ENCODE measurements at regions not wholly inside any gene's neighbourhood (a gene's known extent, or its start where the extent isn't known, plus 50 kb on each side); places are given as distances from the start of the nearest gene placed in this dataset.

GRCh38 chr2:181172676-181173075, 192.3 kb downstream of the UBE2E3 start:
- Histone ChIP-seq H3K27me3 (no peaks in the 10 kb centered on the region), H3K36me3 (no peaks in the 10 kb centered on the region), H3K9me3 (no peaks in the 10 kb centered on the region), H3K27ac (no peak overlapping the region), H3K4me3 (no peak overlapping the region), H3K4me1 (no peaks in the 10 kb centered on the region)
- no peak for DNase-seq (ENCODE audit: low spot score in 2 of 2)
- TF ChIP-seq, protein P1, sequence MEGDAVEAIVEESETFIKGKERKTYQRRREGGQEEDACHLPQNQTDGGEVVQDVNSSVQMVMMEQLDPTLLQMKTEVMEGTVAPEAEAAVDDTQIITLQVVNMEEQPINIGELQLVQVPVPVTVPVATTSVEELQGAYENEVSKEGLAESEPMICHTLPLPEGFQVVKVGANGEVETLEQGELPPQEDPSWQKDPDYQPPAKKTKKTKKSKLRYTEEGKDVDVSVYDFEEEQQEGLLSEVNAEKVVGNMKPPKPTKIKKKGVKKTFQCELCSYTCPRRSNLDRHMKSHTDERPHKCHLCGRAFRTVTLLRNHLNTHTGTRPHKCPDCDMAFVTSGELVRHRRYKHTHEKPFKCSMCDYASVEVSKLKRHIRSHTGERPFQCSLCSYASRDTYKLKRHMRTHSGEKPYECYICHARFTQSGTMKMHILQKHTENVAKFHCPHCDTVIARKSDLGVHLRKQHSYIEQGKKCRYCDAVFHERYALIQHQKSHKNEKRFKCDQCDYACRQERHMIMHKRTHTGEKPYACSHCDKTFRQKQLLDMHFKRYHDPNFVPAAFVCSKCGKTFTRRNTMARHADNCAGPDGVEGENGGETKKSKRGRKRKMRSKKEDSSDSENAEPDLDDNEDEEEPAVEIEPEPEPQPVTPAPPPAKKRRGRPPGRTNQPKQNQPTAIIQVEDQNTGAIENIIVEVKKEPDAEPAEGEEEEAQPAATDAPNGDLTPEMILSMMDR (IDR thresholded peaks at IDR 0.05): no peak
- no peak for TF ChIP-seq POLR2AphosphoS5 (IDR thresholded peaks at IDR 0.05)
- TF ChIP-seq POLR2A (IDR thresholded peaks at IDR 0.05): no peak
- intact Hi-C loops (cut with DNase I; ENCODE audit: low total_unique reads): no loop called here

GRCh38 chr2:181174611-181175580, 194.5 kb downstream of the UBE2E3 start:
- Histone ChIP-seq H3K9me3 (no peaks in the 10 kb centered on the region), H3K4me1 (no peaks in the 10 kb centered on the region), H3K27me3 (no peaks in the 10 kb centered on the region), H3K27ac (no peak overlapping the region), H3K4me3 (no peak overlapping the region), H3K36me3 (no peaks in the 10 kb centered on the region)
- TF ChIP-seq, protein P1 (IDR thresholded peaks at IDR 0.05): no peak
- TF ChIP-seq POLR2A (IDR thresholded peaks at IDR 0.05) (no peak), POLR2AphosphoS5 (IDR thresholded peaks at IDR 0.05) (no peak)
- no peak for DNase-seq (ENCODE audit: low spot score in 2 of 2)
- intact Hi-C loops (cut with DNase I; ENCODE audit: low total_unique reads): no loop called here

- Histone ChIP-seq H3K9me3 (no peaks in the 10 kb centered on the region), H3K4me3 (no peak overlapping the region), H3K36me3 (no peaks in the 10 kb centered on the region), H3K27ac (no peak overlapping the region), H3K4me1 (no peaks in the 10 kb centered on the region), H3K27me3 (no peaks in the 10 kb centered on the region)
- TF ChIP-seq POLR2AphosphoS5 (IDR thresholded peaks at IDR 0.05) (no peak), POLR2A (IDR thresholded peaks at IDR 0.05) (no peak)
- TF ChIP-seq, protein P1 (IDR thresholded peaks at IDR 0.05): no peak
- intact Hi-C loops (cut with DNase I; ENCODE audit: low total_unique reads): no loop called here
- DNase-seq (ENCODE audit: low spot score in 2 of 2): no peak
These were observed 196.1 kb downstream of the UBE2E3 start for GRCh38 chr2:181176540-181176939.

DNA sequence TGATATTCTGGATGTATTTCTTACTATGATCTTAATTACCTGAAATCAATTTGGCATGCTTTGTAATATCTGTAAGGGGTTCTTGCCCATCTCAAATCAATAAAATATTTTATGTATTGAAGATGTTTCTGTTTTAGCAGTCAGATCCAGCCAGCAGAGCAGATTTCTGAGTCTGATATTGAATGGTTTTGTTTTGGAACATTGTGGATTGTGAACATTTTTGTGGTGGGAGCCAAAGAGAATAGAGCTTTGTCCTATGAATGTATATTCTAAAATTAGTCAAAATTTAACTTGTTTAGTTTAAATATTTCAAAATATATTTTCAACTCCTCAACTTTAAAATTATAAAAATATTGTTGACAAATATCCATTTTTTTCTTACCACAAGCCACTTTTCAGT, 197.0 kb downstream of the UBE2E3 start:
- no peaks in the 10 kb centered on the region for H3K27me3 ChIP-seq
- no peak overlapping the region for H3K27ac ChIP-seq
- intact Hi-C loops (cut with DNase I; ENCODE audit: low total_unique reads): no loop called here
- H3K36me3 ChIP-seq: no peaks in the 10 kb centered on the region
- TF ChIP-seq POLR2AphosphoS5 (IDR thresholded peaks at IDR 0.05): no peak
- TF ChIP-seq, protein P1 (IDR thresholded peaks at IDR 0.05): no peak
- DNase-seq (ENCODE audit: low spot score in 2 of 2): no peak
- H3K4me1 ChIP-seq: no peaks in the 10 kb centered on the region
- no peak overlapping the region for H3K4me3 ChIP-seq
- H3K9me3 ChIP-seq: no peaks in the 10 kb centered on the region

DNA sequence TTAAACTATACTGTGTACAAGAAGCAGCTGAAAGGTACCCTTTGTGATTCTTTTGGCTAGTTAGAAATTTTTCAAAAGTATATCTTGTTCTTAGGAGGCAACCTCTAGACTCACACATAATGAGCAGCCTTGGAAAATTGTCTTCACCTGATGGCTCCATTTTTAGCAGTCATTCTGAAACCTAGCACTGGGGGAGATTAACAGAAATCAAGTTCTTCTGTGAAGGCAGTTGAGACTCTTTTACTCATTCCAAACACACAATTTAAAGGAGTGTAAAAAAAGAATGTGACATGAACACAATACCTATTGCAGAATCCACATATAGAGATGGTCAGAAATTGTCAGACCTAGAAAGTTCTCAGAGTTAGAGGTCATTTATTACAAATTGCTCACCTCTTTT, 197.7 kb downstream of the UBE2E3 start:
- intact Hi-C loops (cut with DNase I; ENCODE audit: low total_unique reads): no loop called here
- no peaks in the 10 kb centered on the region for H3K9me3 ChIP-seq
- H3K36me3 ChIP-seq: no peaks in the 10 kb centered on the region
- H3K4me3 ChIP-seq: no peak overlapping the region
- H3K4me1 ChIP-seq: no peaks in the 10 kb centered on the region
- H3K27ac ChIP-seq: no peak overlapping the region
- H3K27me3 ChIP-seq: no peaks in the 10 kb centered on the region
- DNase-seq (ENCODE audit: low spot score in 2 of 2): no peak
- TF ChIP-seq POLR2A (IDR thresholded peaks at IDR 0.05) (no peak), POLR2AphosphoS5 (IDR thresholded peaks at IDR 0.05) (no peak)
- TF ChIP-seq, protein P1 (IDR thresholded peaks at IDR 0.05): no peak

Data from breast epithelium (tissue), 4 donors.